ENCODE measurements at regions not wholly inside any gene's neighbourhood (a gene's known extent, or its start where the extent isn't known, plus 50 kb on each side); places are given as distances from the start of the nearest gene placed in this dataset.
A peak's percentile ranks its signal among the peaks of the same experiment; 100 is the strongest.
"Not testable (repeated sequence)": the region's sequence is repeated elsewhere in the genome, so short reads cannot be mapped to it uniquely, and the experiment has no call there.

DNA sequence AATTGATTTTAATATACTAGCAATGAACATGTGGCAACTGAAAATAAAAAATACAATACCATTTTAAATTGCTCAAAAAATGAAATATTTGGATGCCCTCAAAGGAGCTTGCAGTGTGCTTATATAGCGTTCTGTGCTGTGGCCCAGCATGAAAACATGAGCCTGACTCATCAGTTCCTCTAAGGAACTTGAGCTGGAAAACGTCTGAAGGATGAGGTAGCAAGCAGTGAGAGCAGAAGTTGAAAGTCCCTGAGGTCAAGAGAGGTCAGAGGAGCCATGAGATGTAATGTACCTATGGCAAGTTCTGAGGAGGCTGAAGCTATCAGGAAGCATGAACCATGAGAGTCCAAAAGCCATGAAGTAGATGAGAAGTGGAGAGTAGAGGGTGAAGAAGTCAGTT, 59.7 kb downstream of the HMGB3 start:
- TF ChIP-seq, protein P1, sequence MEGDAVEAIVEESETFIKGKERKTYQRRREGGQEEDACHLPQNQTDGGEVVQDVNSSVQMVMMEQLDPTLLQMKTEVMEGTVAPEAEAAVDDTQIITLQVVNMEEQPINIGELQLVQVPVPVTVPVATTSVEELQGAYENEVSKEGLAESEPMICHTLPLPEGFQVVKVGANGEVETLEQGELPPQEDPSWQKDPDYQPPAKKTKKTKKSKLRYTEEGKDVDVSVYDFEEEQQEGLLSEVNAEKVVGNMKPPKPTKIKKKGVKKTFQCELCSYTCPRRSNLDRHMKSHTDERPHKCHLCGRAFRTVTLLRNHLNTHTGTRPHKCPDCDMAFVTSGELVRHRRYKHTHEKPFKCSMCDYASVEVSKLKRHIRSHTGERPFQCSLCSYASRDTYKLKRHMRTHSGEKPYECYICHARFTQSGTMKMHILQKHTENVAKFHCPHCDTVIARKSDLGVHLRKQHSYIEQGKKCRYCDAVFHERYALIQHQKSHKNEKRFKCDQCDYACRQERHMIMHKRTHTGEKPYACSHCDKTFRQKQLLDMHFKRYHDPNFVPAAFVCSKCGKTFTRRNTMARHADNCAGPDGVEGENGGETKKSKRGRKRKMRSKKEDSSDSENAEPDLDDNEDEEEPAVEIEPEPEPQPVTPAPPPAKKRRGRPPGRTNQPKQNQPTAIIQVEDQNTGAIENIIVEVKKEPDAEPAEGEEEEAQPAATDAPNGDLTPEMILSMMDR (IDR thresholded peaks at IDR 0.05), result no peak
- no peak for DNase-seq (ENCODE audit: low spot score)
- no peak for ATAC-seq (ENCODE audit: low FRiP score)

DNA sequence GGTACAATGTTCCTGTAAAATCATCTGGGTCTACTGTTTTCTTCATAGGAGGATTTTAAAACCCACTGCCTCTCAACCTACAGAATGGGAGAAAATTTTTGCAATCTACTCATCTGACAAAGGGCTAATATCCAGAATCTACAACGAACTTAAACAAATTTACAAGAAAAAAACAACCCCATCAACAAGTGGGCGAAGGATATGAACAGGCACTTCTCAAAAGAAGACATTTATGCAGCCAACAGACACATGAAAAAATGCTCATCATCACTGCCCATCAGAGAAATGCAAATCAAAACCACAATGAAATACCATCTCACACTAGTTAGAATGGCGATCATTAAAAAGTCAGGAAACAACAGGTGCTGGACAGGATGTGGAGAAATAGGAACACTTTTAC, 83.2 kb downstream of the HMGB3 start:
- not testable (repeated sequence) for ATAC-seq (ENCODE audit: low FRiP score); DNase-seq (ENCODE audit: low spot score)

DNA sequence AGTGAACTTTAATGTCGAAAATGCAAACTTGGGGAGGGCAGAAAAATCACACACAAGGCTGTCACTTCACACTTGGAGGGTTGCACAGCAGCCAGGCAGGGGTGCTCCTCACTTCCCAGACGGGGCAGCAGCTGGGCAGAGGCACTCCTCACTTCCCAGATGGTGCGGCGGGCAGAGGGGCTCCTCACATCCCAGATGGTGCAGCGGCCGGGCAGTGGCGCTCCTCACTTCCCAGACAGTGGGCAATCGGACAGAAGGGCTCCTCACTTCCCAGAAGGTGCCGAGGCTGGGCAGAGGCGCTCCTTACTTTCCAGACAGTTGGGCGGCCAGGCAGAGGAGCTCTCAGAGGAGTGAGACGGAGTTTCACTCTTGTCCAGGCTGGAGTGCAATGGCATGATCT, 90.6 kb downstream of the HMGB3 start:
- ATAC-seq (ENCODE audit: low FRiP score) (no peak), DNase-seq (ENCODE audit: low spot score) (no peak)
- TF ChIP-seq, protein P1 (IDR thresholded peaks at IDR 0.05), result no peak

GRCh38 chrX:151081016-151081415, 95.4 kb upstream of the GPR50 start:
- DNase-seq (ENCODE audit: low spot score), result no peak
- ATAC-seq (ENCODE audit: low FRiP score), result no peak
- TF ChIP-seq, protein P1 (IDR thresholded peaks at IDR 0.05), result no peak

DNA sequence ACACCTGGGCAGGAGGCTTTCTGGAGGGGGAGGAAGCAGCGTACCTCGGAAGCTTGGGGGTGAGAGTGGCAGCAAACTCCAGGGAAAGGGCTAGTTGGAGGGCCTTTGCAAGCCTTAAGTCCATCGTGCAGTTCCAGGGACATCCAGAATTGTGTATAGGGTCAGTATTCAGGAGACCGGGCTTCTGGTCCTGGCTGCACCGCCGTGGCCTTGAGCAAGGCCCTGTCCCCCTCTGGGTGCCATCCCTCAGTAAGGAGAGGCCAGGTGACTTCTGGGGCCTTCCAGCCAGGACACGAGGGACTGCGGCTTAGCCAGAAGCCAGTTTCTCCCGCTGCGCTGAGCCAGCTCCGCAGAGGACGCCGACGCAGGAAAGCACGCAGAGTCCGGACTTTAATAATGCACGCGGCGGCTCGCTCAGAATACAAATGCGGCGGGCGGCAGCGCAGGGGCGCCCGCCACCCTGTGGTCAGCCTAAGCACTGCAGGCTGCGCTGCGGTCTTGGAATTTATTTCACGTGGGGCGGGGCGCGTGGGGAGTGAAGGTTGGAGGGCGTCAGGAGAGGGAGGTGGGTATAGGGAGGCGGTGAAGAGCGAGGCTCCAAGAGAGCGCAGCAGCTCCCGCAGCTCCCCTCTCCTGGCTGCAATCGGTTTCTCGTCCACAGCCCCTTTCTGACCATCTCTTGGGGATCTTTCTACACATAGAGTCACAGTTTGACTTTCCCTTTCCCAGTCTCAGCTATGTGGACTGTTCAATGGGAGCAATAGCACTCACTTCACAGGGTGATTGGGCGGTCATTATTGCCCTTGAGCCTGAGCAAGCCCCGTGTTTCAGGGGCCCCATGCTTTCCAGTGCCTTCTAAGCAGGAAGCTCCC, 94.1 kb upstream of the GPR50 start:
- ATAC-seq (ENCODE audit: low FRiP score) (peak; percentile 89), DNase-seq (ENCODE audit: low spot score) (peak; percentile 45)
- TF ChIP-seq, protein P1 (IDR thresholded peaks at IDR 0.05), result peak in 1 of 3 donors; percentile 70

DNA sequence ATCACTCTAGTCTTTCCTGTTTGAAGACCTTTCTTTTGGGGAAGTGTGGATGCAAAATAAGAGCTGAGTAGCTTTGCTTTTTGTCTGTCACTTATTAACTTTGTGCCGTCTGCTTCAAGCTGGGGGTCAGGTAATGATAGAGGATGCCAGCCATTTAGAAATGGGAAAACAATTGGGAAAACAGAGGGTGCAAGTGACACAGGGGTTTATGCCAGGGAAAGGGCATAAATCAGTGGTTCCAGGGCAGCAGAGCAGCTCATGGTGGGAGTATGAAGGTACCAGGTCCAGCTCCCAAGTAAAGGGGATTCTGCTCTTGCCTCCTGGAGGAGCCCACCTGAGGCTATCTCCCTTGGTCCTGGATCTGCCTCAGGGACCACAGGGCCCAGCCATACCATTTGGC, 91.9 kb upstream of the GPR50 start:
- ATAC-seq (ENCODE audit: low FRiP score) (no peak), DNase-seq (ENCODE audit: low spot score) (no peak)
- TF ChIP-seq, protein P1 (IDR thresholded peaks at IDR 0.05), result no peak

- TF ChIP-seq, protein P1 (IDR thresholded peaks at IDR 0.05), result no peak
- no peak for ATAC-seq (ENCODE audit: low FRiP score)
Measured at GRCh38 chrX:151085207-151085606, 91.2 kb upstream of the GPR50 start.

More at GRCh38 chrX:151085207-151085606, 91.2 kb upstream of the GPR50 start:
- no peak for DNase-seq (ENCODE audit: low spot score)
